Colonic mucosa (tissue), 4 donors: ENCODE measurements at regions not wholly inside any gene's neighbourhood (a gene's known extent, or its start where the extent isn't known, plus 50 kb on each side); places are given as distances from the start of the nearest gene placed in this dataset.

Experiments
- DNase-seq: peaks from one replicate; pipeline ENCODE4 v3.0.0-alpha.2; 2020
- H3K27ac ChIP-seq: fragments of 200-600 bp; one replicate; pipeline ENCODE4 v1.8.0; 2021
- H3K27me3 ChIP-seq: fragments of 200-600 bp; one replicate; pipeline ENCODE4 v1.8.0; 2021
- H3K36me3 ChIP-seq: fragments of 200-600 bp; one replicate; pipeline ENCODE4 v1.8.0; 2021
- H3K4me1 ChIP-seq: fragments of 200-600 bp; one replicate; pipeline ENCODE4 v1.8.0; 2021; ENCODE audit warnings: mild to moderate bottlenecking
- H3K4me3 ChIP-seq: fragments of 200-600 bp; one replicate; pipeline ENCODE4 v1.8.0; 2021
- H3K9ac ChIP-seq, 2 donors: one replicate each; pipeline ENCODE4 v1.7.0; 2013; ENCODE audit warnings: control low read depth in 2 of 2, low read depth in 2 of 2, low read length in 2 of 2
- H3K9me3 ChIP-seq: fragments of 200-600 bp; one replicate; pipeline ENCODE4 v1.8.0; 2021
- intact Hi-C: fragments of 100-400 bp; cut with DNase I; formaldehyde crosslinking; loops from one replicate; pipeline ENCODE4 v1.14.1; 2022
- TF ChIP-seq, protein P1 (sequence below): fragments of 200-600 bp; IDR thresholded peaks from one replicate; pipeline ENCODE4 v1.8.0; 2022; ENCODE audit warnings: antibody characterized with exemption, mild to moderate bottlenecking
- donor health status: healthy.
- donor health status: DM: no; HTN: no; CAD: no.
- donor health status: DM: no; HTN: no; CAD: no.

DNA sequence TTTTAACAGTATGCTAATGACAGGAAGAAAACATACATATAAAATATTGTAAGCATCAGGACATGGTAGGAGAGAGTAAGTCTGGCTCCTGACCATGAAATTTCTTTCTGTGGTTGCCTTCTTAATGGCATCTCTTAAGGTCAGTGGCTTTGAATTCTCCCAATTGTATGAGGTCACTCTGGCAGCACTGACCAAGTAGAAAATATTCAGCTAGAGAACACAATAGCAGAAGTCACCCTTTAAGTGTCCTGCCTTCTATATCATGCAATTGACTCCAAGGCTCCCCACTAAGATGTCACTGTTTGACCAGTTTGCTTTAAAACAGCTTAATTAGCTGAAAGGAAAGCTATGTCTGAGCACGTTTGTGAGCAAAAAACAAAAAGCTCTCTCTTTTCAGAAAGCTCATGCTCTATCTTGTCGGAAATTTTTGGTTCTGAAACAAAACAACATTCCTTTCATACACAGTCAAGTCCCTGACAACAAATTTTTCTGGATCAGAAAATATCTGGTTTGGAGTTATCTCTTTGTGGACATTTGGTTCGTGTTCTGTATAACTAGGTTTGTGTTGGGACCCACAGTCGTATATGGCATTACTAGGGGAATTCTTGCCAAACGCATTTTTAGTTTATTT lies 120.9 kb upstream of the IFNGR1 start:
- Histone ChIP-seq H3K27ac (no peak overlapping the region), H3K9me3 (no peaks in the 10 kb centered on the region), H3K27me3 (no peaks in the 10 kb centered on the region), H3K36me3 (no peaks in the 10 kb centered on the region), H3K4me1 (no peaks in the 10 kb centered on the region), H3K9ac (no peak overlapping the region), H3K4me3 (no peak overlapping the region)
- intact Hi-C loops = loop anchor here (5.0 to 10.0 kb wide), 2 partner anchors 77 to 295 kb away; no protein-coding TSS in a partner anchor
- TF ChIP-seq, protein P1, sequence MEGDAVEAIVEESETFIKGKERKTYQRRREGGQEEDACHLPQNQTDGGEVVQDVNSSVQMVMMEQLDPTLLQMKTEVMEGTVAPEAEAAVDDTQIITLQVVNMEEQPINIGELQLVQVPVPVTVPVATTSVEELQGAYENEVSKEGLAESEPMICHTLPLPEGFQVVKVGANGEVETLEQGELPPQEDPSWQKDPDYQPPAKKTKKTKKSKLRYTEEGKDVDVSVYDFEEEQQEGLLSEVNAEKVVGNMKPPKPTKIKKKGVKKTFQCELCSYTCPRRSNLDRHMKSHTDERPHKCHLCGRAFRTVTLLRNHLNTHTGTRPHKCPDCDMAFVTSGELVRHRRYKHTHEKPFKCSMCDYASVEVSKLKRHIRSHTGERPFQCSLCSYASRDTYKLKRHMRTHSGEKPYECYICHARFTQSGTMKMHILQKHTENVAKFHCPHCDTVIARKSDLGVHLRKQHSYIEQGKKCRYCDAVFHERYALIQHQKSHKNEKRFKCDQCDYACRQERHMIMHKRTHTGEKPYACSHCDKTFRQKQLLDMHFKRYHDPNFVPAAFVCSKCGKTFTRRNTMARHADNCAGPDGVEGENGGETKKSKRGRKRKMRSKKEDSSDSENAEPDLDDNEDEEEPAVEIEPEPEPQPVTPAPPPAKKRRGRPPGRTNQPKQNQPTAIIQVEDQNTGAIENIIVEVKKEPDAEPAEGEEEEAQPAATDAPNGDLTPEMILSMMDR = no peak
- DNase-seq = no peak

GRCh38 chr6:137334884-137335283 lies 115.7 kb upstream of the IFNGR1 start:
- no peaks in the 10 kb centered on the region for H3K27me3 ChIP-seq
- H3K4me3 ChIP-seq = no peak overlapping the region
- H3K4me1 ChIP-seq = no peaks in the 10 kb centered on the region
- H3K36me3 ChIP-seq = no peaks in the 10 kb centered on the region
- no peaks in the 10 kb centered on the region for H3K9me3 ChIP-seq
- TF ChIP-seq, protein P1 = no peak
- H3K27ac ChIP-seq = no peak overlapping the region
- H3K9ac ChIP-seq = no peak overlapping the region
- intact Hi-C loops = no loop called here
- no peak for DNase-seq

GRCh38 chr6:137334094-137334493 lies 114.9 kb upstream of the IFNGR1 start:
- Histone ChIP-seq H3K36me3 (no peaks in the 10 kb centered on the region), H3K4me3 (no peak overlapping the region), H3K27ac (no peak overlapping the region), H3K4me1 (no peaks in the 10 kb centered on the region), H3K9ac (no peak overlapping the region), H3K9me3 (no peaks in the 10 kb centered on the region), H3K27me3 (no peaks in the 10 kb centered on the region)
- TF ChIP-seq, protein P1 = no peak
- no peak for DNase-seq
- intact Hi-C loops = no loop called here

DNA sequence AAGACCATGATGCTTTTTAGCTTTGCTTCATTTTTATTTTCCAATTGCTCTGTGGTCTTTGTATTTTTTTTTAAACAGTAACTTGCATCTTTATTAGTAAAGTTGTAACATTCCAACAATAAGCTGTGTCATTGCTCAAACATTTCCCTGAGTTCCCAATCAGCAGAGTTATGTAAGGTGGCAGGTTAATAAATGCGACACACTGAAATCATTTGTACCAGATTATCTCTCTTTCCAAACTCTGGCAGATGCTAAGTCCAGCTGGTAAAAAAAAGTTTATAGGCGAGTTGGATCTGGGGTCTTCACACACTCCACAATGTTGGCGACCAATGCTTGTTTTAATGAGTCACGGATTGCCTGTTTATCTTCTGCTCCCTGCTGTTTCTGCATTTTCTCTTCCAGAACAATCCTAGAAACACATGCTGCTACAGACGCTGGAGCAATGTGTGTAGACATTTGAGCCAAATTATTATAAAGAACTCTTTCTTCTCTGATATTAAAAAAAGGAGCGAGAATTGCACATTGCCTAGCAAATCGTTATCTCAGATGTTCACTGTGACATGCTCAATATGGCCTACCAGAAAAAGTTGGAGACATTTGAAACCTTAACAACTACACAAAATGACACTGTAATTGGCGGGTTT lies 113.6 kb upstream of the IFNGR1 start:
- H3K27ac ChIP-seq = no peak overlapping the region
- H3K9me3 ChIP-seq = no peaks in the 10 kb centered on the region
- no peak overlapping the region for H3K4me3 ChIP-seq
- no peak overlapping the region for H3K9ac ChIP-seq
- H3K27me3 ChIP-seq = no peaks in the 10 kb centered on the region
- no peaks in the 10 kb centered on the region for H3K4me1 ChIP-seq
- no peak for DNase-seq
- intact Hi-C loops = no loop called here
- TF ChIP-seq, protein P1 = no peak
- H3K36me3 ChIP-seq = no peaks in the 10 kb centered on the region

DNA sequence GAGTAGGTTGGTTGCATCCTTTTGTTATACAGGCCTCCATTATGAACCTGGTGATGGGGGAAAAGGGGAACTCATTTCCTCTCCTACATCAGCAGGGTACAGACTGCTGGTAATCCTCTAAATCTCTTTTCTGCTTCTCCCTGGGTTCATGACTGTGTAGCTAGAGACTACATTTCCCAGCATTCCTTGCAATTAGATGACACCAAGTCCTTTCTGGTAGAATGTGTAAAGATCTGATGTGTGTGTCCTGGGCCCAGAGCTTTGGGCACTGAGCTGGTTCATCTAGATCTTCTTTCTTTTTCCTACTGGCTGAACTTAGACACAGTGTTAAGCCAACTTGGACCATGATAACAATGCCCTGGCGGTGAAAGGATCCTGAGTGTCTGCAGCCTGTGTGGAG lies 104.7 kb upstream of the IFNGR1 start:
- Histone ChIP-seq H3K27ac (no peak overlapping the region), H3K4me1 (no peaks in the 10 kb centered on the region), H3K27me3 (no peaks in the 10 kb centered on the region), H3K9ac (no peak overlapping the region), H3K9me3 (no peaks in the 10 kb centered on the region), H3K4me3 (no peak overlapping the region), H3K36me3 (no peaks in the 10 kb centered on the region)
- intact Hi-C loops = no loop called here
- TF ChIP-seq, protein P1 = no peak
- no peak for DNase-seq
